CD14-positive monocyte (primary cell): ENCODE measurements at regions not wholly inside any gene's neighbourhood (a gene's known extent, or its start where the extent isn't known, plus 50 kb on each side); places are given as distances from the start of the nearest gene placed in this dataset.

ENCODE experiments used
- DNase-seq, 3 donors: peaks; one replicate each; pipeline ENCODE4 v3.0.0-alpha.2; 2011 to 2022
- H2AFZ ChIP-seq: 2 replicates; pipeline ENCODE4 v1.6.0; 2012; ENCODE audit warnings: mild to moderate bottlenecking, low read depth, low read length, inconsistent platforms; ENCODE audit not compliant: insufficient read depth, poor library complexity, severe bottlenecking
- H3K27ac ChIP-seq, 2 donors: 1 replicate in 1 of 2; 2 replicates in 1 of 2; pipeline ENCODE4 v1.5.1; 2012 to 2013; ENCODE audit warnings: low read length in 2 of 2, control low read depth in 1 of 2, inconsistent platforms in 1 of 2, low read depth in 1 of 2, mild to moderate bottlenecking in 1 of 2
- H3K27me3 ChIP-seq, 2 donors: one replicate each; pipeline versions ENCODE4 v1.6.0 to v1.6.1; 2011 to 2013; ENCODE audit warnings: low read length in 2 of 2; ENCODE audit not compliant: control insufficient read depth in 2 of 2, insufficient read depth in 2 of 2
- H3K36me3 ChIP-seq, 2 donors: replicated peaks in 1 of 2; 1 replicate in 1 of 2; 2 replicates in 1 of 2; pipeline versions ENCODE4 v1.5.1 to v1.6.1; 2012 to 2013; ENCODE audit warnings: low read length in 2 of 2, control low read depth in 1 of 2, inconsistent platforms in 1 of 2, mild to moderate bottlenecking in 1 of 2; ENCODE audit not compliant: insufficient read depth in 2 of 2, control insufficient read depth in 1 of 2
- H3K4me1 ChIP-seq, 2 donors: 1 replicate in 1 of 2; 2 replicates in 1 of 2; pipeline versions ENCODE4 v1.5.1 to v1.6.1; 2012 to 2013; ENCODE audit warnings: low read length in 2 of 2, control low read depth in 1 of 2, inconsistent platforms in 1 of 2, mild to moderate bottlenecking in 1 of 2, moderate library complexity in 1 of 2; ENCODE audit not compliant: insufficient read depth in 2 of 2, control insufficient read depth in 1 of 2
- H3K4me2 ChIP-seq: replicated peaks from 2 replicates; pipeline ENCODE3; 2012; ENCODE audit warnings: low read length, moderate library complexity, mild to moderate bottlenecking; ENCODE audit not compliant: poor library complexity, severe bottlenecking; ENCODE audit errors: extremely low read depth
- H3K4me3 ChIP-seq, 3 experiments: fragments of 200-600 bp in 1 of 3; sonication (generic) in 1 of 3; replicated peaks in 1 of 3; 1 replicate in 2 of 3; 2 replicates in 1 of 3; pipeline ENCODE4 v1.5.1; 2011 to 2013; ENCODE audit warnings: low read length in 3 of 3, mild to moderate bottlenecking in 3 of 3, control low read depth in 2 of 3, low read depth in 2 of 3, inconsistent platforms in 1 of 3, moderate library complexity in 1 of 3
- H3K79me2 ChIP-seq: 2 replicates; pipeline ENCODE4 v1.6.0; 2012; ENCODE audit warnings: mild to moderate bottlenecking, control low read depth, inconsistent platforms, low read length, moderate library complexity; ENCODE audit not compliant: insufficient read depth
- H3K9ac ChIP-seq: 2 replicates; pipeline ENCODE4 v1.6.0; 2017; ENCODE audit warnings: low read length, mild to moderate bottlenecking; ENCODE audit not compliant: insufficient read depth, poor library complexity, severe bottlenecking
- H3K9me3 ChIP-seq, 2 donors: replicated peaks in 1 of 2; 1 replicate in 1 of 2; 2 replicates in 1 of 2; pipeline versions ENCODE4 v1.5.1 to v1.6.1; 2012 to 2013; ENCODE audit warnings: low read length in 2 of 2, control low read depth in 1 of 2; ENCODE audit not compliant: control insufficient read depth in 1 of 2, insufficient read depth in 1 of 2
- H4K20me1 ChIP-seq: 2 replicates; pipeline ENCODE4 v1.6.0; 2012; ENCODE audit warnings: mild to moderate bottlenecking, low read length, control low read depth, moderate library complexity; ENCODE audit not compliant: insufficient read depth
- H3K27ac Mint-ChIP-seq, 7 donors: one replicate each; pipeline ENCODE4 v1.8.0; 2020; ENCODE audit warnings: mild to moderate bottlenecking in 7 of 7, mixed read lengths in 7 of 7, moderate library complexity in 6 of 7, inconsistent platforms in 2 of 7
- H3K27me3 Mint-ChIP-seq, 3 donors: one replicate each; pipeline ENCODE4 v1.8.0; 2021 to 2022; ENCODE audit warnings: low read depth in 3 of 3, mild to moderate bottlenecking in 3 of 3, mixed read lengths in 3 of 3, moderate library complexity in 3 of 3, inconsistent platforms in 1 of 3
- H3K36me3 Mint-ChIP-seq, 2 donors: one replicate each; pipeline ENCODE4 v1.8.0; 2020; ENCODE audit warnings: mixed read lengths in 2 of 2, inconsistent platforms in 1 of 2, mild to moderate bottlenecking in 1 of 2
- H3K4me1 Mint-ChIP-seq: one replicate; pipeline ENCODE4 v1.8.0; 2020; ENCODE audit warnings: mild to moderate bottlenecking, mixed read lengths
- H3K4me3 Mint-ChIP-seq, 2 donors: one replicate each; pipeline ENCODE4 v1.8.0; 2020; ENCODE audit warnings: mild to moderate bottlenecking in 2 of 2, mixed read lengths in 2 of 2, moderate library complexity in 1 of 2
- H3K9me3 Mint-ChIP-seq, 7 donors: one replicate each; pipeline ENCODE4 v1.8.0; 2020 to 2022; ENCODE audit warnings: mixed read lengths in 7 of 7, mild to moderate bottlenecking in 6 of 7, moderate library complexity in 6 of 7, inconsistent platforms in 2 of 7
- CTCF ChIP-seq: fragments of 200-600 bp; IDR thresholded peaks from one replicate; pipeline ENCODE4 v1.8.0; 2022; ENCODE audit warnings: antibody characterized with exemption, mild to moderate bottlenecking
- WGBS: methylation state at CpG from one replicate; pipeline ENCODE4 v1.1.5; 2013; ENCODE audit warnings: missing lambda C conversion rate; ENCODE audit not compliant: insufficient coverage; 5-methylcytosine and 5-hydroxymethylcytosine counted together
- intact Hi-C, 2 donors: fragments of 100-400 bp; cut with micrococcal nuclease; formaldehyde crosslinking; loops; one replicate each; pipeline versions ENCODE4 v1.15.0 to v1.15.1; 2023

GRCh38 chr9:3018691-3019230 is 174.9 kb upstream of the PUM3 start:
- H3K4me2 ChIP-seq, result no peak overlapping the region
- no peak for TF ChIP-seq CTCF
- DNase-seq, result no peak
- H3K27me3 Mint-ChIP-seq, result peaks cover 1 to 3% (median 1%) of the 10 kb centered on the region in 3 donors
- H3K27me3 ChIP-seq, result no peaks in the 10 kb centered on the region
- H3K4me3 ChIP-seq, result no peak overlapping the region
- no peaks in the 10 kb centered on the region for H3K36me3 ChIP-seq
- H3K4me1 Mint-ChIP-seq, result no peaks in the 10 kb centered on the region
- no peaks in the 10 kb centered on the region for H3K36me3 Mint-ChIP-seq
- intact Hi-C loops, result no loop called here
- H4K20me1 ChIP-seq, result no peaks in the 10 kb centered on the region
- peaks cover 0 to 11% (median 2%) of the 10 kb centered on the region in 7 donors for H3K9me3 Mint-ChIP-seq
- H3K4me1 ChIP-seq, result peaks cover 0 to 7% of the 10 kb centered on the region in 2 donors
- no peak overlapping the region for H3K27ac Mint-ChIP-seq
- WGBS, result 57% methylated on average over 2 of the region's 5 CpGs
- H3K4me3 Mint-ChIP-seq, result no peak overlapping the region
- H3K79me2 ChIP-seq, result no peaks in the 10 kb centered on the region
- H3K9me3 ChIP-seq, result no peaks in the 10 kb centered on the region
- H3K9ac ChIP-seq, result no peak overlapping the region
- H3K27ac ChIP-seq, result no peak overlapping the region
- no peak overlapping the region for H2AFZ ChIP-seq

GRCh38 chr9:3018071-3018470 is 174.2 kb upstream of the PUM3 start:
- Mint-ChIP-seq H3K27me3 (peaks cover 1 to 3% (median 1%) of the 10 kb centered on the region in 3 donors), H3K4me3 (no peak overlapping the region), H3K27ac (no peak overlapping the region), H3K36me3 (no peaks in the 10 kb centered on the region), H3K4me1 (no peaks in the 10 kb centered on the region), H3K9me3 (peaks cover 0 to 8% (median 2%) of the 10 kb centered on the region in 7 donors)
- Histone ChIP-seq H3K9ac (no peak overlapping the region), H3K9me3 (no peaks in the 10 kb centered on the region), H3K27ac (no peak overlapping the region), H3K36me3 (no peaks in the 10 kb centered on the region), H3K4me3 (no peak overlapping the region), H4K20me1 (no peaks in the 10 kb centered on the region), H3K27me3 (no peaks in the 10 kb centered on the region), H3K4me1 (peaks cover 0 to 14% of the 10 kb centered on the region in 2 donors), H3K79me2 (no peaks in the 10 kb centered on the region), H2AFZ (no peak overlapping the region), H3K4me2 (no peak overlapping the region)
- no peak for TF ChIP-seq CTCF
- intact Hi-C loops, result no loop called here
- 100% methylated on average over 1 of the region's 2 CpGs for WGBS
- DNase-seq, result no peak
